A673 (cell line): ENCODE measurements at regions not wholly inside any gene's neighbourhood (a gene's known extent, or its start where the extent isn't known, plus 50 kb on each side); places are given as distances from the start of the nearest gene placed in this dataset.

Experiments
- CTCF ChIP-seq: fragments of 300-800, 200-600 bp; sonication (generic); conservative IDR thresholded peaks from 2 replicates; pipeline ENCODE4 v1.5.1; 2017; ENCODE audit warnings: low read depth, mild to moderate bottlenecking, antibody characterized with exemption, low read length, moderate library complexity, mixed read lengths
- EZH2 ChIP-seq: fragments of 200-600 bp; sonication (generic); IDR thresholded peaks from 2 replicates; pipeline ENCODE4 v1.6.1; 2017; ENCODE audit warnings: borderline replicate concordance, low read depth, mild to moderate bottlenecking, mixed read lengths, antibody characterized with exemption, low read length; ENCODE audit not compliant: poor library complexity, severe bottlenecking

- no peak for TF ChIP-seq CTCF
- TF ChIP-seq EZH2: no peak
These were observed 337.3 kb upstream of the ZNF32 start for GRCh38 chr10:43985941-43986340.
